IMR-90 (cell line): ENCODE measurements at regions not wholly inside any gene's neighbourhood (a gene's known extent, or its start where the extent isn't known, plus 50 kb on each side); places are given as distances from the start of the nearest gene placed in this dataset.

Experiments used
- ATAC-seq: fragments of 200-7000 bp; cut with Tn5 transposase; 2 replicates; pipeline ENCODE4 v1.9.1; 2020; ENCODE audit warnings: low read depth, mild to moderate bottlenecking, moderate library complexity
- BruUV-seq: library from RNA; stranded (reverse); fragments of 400-500 nt; replicated peaks from 2 replicates; lab custom pipeline; 2021; lab: Mats Ljungman, UMichigan
- CTCF ChIA-PET: fragments of 300-600 bp; formaldehyde crosslinking; extraction: SDS; loops from one replicate; lab custom pipeline; 2021; ENCODE audit warnings: antibody characterized with exemption; lab: Yijun Ruan, JAX
- POLR2A ChIA-PET: fragments of 300-600 bp; sonication (Branson Sonifier 250); formaldehyde crosslinking; loops from one replicate; lab custom pipeline; 2022; ENCODE audit warnings: antibody characterized with exemption; ENCODE audit not compliant: unreplicated experiment; lab: Charles Lee
- DNase-seq: peaks from one replicate; pipeline ENCODE4 v3.0.0; 2013
- H2AFZ ChIP-seq: replicated peaks from 2 replicates; pipeline ENCODE3; 2013; ENCODE audit warnings: low read length, mild to moderate bottlenecking; ENCODE audit not compliant: poor library complexity
- H2AK5ac ChIP-seq: 2 replicates; pipeline ENCODE4 v1.6.1; 2013; ENCODE audit warnings: low read depth, low read length, inconsistent platforms
- H2AK9ac ChIP-seq: replicated peaks from 2 replicates; pipeline ENCODE3; 2013; ENCODE audit warnings: mild to moderate bottlenecking, low read depth, low read length, moderate library complexity; ENCODE audit not compliant: poor library complexity
- H2BK120ac ChIP-seq: 2 replicates; pipeline ENCODE4 v1.6.1; 2013; ENCODE audit warnings: low read depth, low read length, inconsistent platforms
- H2BK15ac ChIP-seq: 3 replicates; pipeline ENCODE4 v1.6.1; 2013; ENCODE audit warnings: low read depth, low read length, inconsistent platforms
- H2BK20ac ChIP-seq: 2 replicates; pipeline ENCODE4 v1.6.1; 2013; ENCODE audit warnings: low read depth, mild to moderate bottlenecking, inconsistent platforms, low read length, moderate library complexity
- H2BK5ac ChIP-seq: 2 replicates; pipeline ENCODE4 v1.6.1; 2013; ENCODE audit warnings: mild to moderate bottlenecking, low read depth, low read length, inconsistent platforms; ENCODE audit not compliant: poor library complexity, severe bottlenecking
- H3K14ac ChIP-seq: replicated peaks from 2 replicates; pipeline ENCODE4 v1.6.1; 2013; ENCODE audit warnings: low read depth, low read length, inconsistent platforms
- H3K18ac ChIP-seq: 2 replicates; pipeline ENCODE4 v1.6.1; 2013; ENCODE audit warnings: low read depth, low read length, control low read depth
- H3K23ac ChIP-seq: 2 replicates; pipeline ENCODE4 v1.6.1; 2013; ENCODE audit warnings: low read depth, low read length, inconsistent platforms
- H3K27ac ChIP-seq: 2 replicates; pipeline ENCODE4 v1.5.1; 2013; ENCODE audit warnings: mild to moderate bottlenecking, control low read depth, low read length; ENCODE audit not compliant: insufficient read depth
- H3K27me3 ChIP-seq: 2 replicates; pipeline ENCODE4 v1.6.1; 2013; ENCODE audit warnings: low read length; ENCODE audit not compliant: control insufficient read depth, insufficient read depth
- H3K36me3 ChIP-seq: 2 replicates; pipeline ENCODE4 v1.6.1; 2013; ENCODE audit warnings: low read length, mixed read lengths; ENCODE audit not compliant: control insufficient read depth, insufficient read depth
- H3K4ac ChIP-seq: 2 replicates; pipeline ENCODE4 v1.6.1; 2013; ENCODE audit warnings: low read depth, low read length, inconsistent platforms
- H3K4me1 ChIP-seq: 2 replicates; pipeline ENCODE4 v1.6.1; 2013; ENCODE audit warnings: low read length, mixed read lengths; ENCODE audit not compliant: control insufficient read depth, insufficient read depth
- H3K4me2 ChIP-seq: 2 replicates; pipeline ENCODE4 v1.6.1; 2013; ENCODE audit warnings: low read depth, mild to moderate bottlenecking, control low read depth, low read length, moderate library complexity
- H3K4me3 ChIP-seq: 2 replicates; pipeline ENCODE4 v1.5.1; 2013; ENCODE audit warnings: low read depth, mild to moderate bottlenecking, control low read depth, low read length, moderate library complexity; ENCODE audit not compliant: insufficient read depth
- H3K56ac ChIP-seq: 2 replicates; pipeline ENCODE4 v1.6.1; 2013; ENCODE audit warnings: low read length, inconsistent platforms; ENCODE audit not compliant: insufficient read depth; ENCODE audit errors: extremely low read depth
- H3K79me1 ChIP-seq, 2 experiments: 2 replicates each; pipeline ENCODE4 v1.6.1; 2013; ENCODE audit warnings: low read length in 2 of 2, inconsistent platforms in 1 of 2, low read depth in 1 of 2
- H3K9ac ChIP-seq: 2 replicates; pipeline ENCODE4 v1.6.1; 2013; ENCODE audit warnings: low read depth, low read length, control low read depth
- H3K9me1 ChIP-seq: 2 replicates; pipeline ENCODE4 v1.6.1; 2013; ENCODE audit warnings: low read length, inconsistent platforms; ENCODE audit not compliant: insufficient read depth
- H3K9me3 ChIP-seq: 2 replicates; pipeline ENCODE4 v1.6.1; 2013; ENCODE audit warnings: low read length; ENCODE audit not compliant: control insufficient read depth, insufficient read depth
- H4K20me1 ChIP-seq: 2 replicates; pipeline ENCODE4 v1.6.1; 2013; ENCODE audit warnings: low read length, inconsistent platforms; ENCODE audit not compliant: insufficient read depth
- H4K5ac ChIP-seq: 2 replicates; pipeline ENCODE4 v1.6.1; 2013; ENCODE audit warnings: mild to moderate bottlenecking, low read depth, low read length, control low read depth
- H4K8ac ChIP-seq, 2 experiments: 2 replicates each; pipeline ENCODE4 v1.6.1; 2013; ENCODE audit warnings: low read depth in 2 of 2, low read length in 2 of 2, control low read depth in 1 of 2, inconsistent platforms in 1 of 2
- H4K91ac ChIP-seq: 2 replicates; pipeline ENCODE4 v1.6.1; 2013; ENCODE audit warnings: low read depth, low read length, inconsistent platforms; ENCODE audit not compliant: insufficient read depth
- BHLHE40 ChIP-seq: fragments of 150-350 bp; IDR thresholded peaks from 2 replicates; pipeline ENCODE4 v1.6.1; 2016; ENCODE audit warnings: mild to moderate bottlenecking, low read depth, low read length
- MAZ ChIP-seq: IDR thresholded peaks from 2 replicates; pipeline ENCODE4 v1.6.1; 2012; ENCODE audit warnings: low read depth, mild to moderate bottlenecking, low read length, improper control_type of control experiment, moderate library complexity, borderline replicate concordance
- POLR2A ChIP-seq: IDR thresholded peaks from 2 replicates; pipeline ENCODE4 v1.6.1; 2012; ENCODE audit warnings: mild to moderate bottlenecking, low read depth, low read length
- RFX5 ChIP-seq: IDR thresholded peaks from 2 replicates; pipeline ENCODE4 v1.8.0; 2012; ENCODE audit warnings: low read depth, mild to moderate bottlenecking, low read length, moderate library complexity
- SMC3 ChIP-seq: fragments of 150-350 bp; IDR thresholded peaks from 2 replicates; pipeline ENCODE4 v1.6.1; 2016; ENCODE audit warnings: low read depth, mild to moderate bottlenecking, antibody characterized with exemption, low read length, moderate library complexity
- WGBS, 2 experiments: methylation state at CpG; one replicate each; pipeline versions ENCODE4 v1.1.5 to v1.1.7; 2013; ENCODE audit warnings: missing lambda C conversion rate in 2 of 2; ENCODE audit not compliant: insufficient read length in 1 of 2; ENCODE audit errors: extremely low coverage in 2 of 2; 5-methylcytosine and 5-hydroxymethylcytosine counted together
- dilution Hi-C: fragments of 300-500 bp; cut with HindIII; formaldehyde crosslinking; loops from one replicate; pipeline ENCODE4 v1.14.3; 2018; ENCODE audit warnings: low sequenced_read_pairs; ENCODE audit not compliant: unreplicated experiment
- in situ Hi-C: fragments of 300-500 bp; cut with MboI; formaldehyde crosslinking; loops from 3 replicates; pipeline ENCODE4 v1.14.3; 2019; ENCODE audit warnings: low sequenced_read_pairs, inconsistent platforms, mixed read lengths
- intact Hi-C: fragments of 100-400 bp; cut with micrococcal nuclease; formaldehyde crosslinking; loops from 2 replicates; pipeline ENCODE4 v1.10.0; 2022
- TF ChIP-seq, protein P1 (sequence below): conservative IDR thresholded peaks from 2 replicates; pipeline ENCODE4 v1.5.1; 2012; ENCODE audit warnings: mild to moderate bottlenecking, low read depth, low read length, improper control_type of control experiment
- TF ChIP-seq, protein P2 (sequence below): fragments of 150-350 bp; IDR thresholded peaks from 2 replicates; pipeline ENCODE4 v1.6.1; 2016; ENCODE audit warnings: low read depth, mild to moderate bottlenecking, low read length, moderate library complexity, borderline replicate concordance

DNA sequence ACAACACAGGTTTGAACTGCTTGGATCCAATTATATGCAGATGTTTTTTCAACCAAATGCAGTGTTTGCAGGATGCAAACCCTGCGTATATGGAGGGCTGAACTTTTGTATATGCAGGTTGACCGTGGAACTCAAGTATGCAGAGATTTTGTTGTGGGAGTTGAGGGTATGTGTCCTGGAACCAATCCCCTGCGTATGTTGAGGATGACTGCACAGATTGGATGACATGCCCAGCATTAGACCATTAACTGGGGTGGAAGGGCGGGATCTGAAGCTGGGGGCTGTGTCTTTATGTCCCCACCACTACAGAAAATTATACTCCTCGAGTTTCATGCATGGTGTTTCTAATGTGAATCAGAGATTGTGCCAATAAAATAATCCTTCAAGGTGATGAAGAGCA is 162.2 kb upstream of the RMST start:
- Histone ChIP-seq H3K4ac (no peak overlapping the region), H3K27me3 (no peaks in the 10 kb centered on the region), H3K14ac (no peak overlapping the region), H3K9me1 (no peaks in the 10 kb centered on the region), H2BK5ac (no peak overlapping the region), H2AK5ac (no peak overlapping the region), H3K9me3 (0 out of 2 replicates have a peak, but pooled peaks cover 1% of the 10 kb centered on the region), H4K91ac (no peak overlapping the region), H3K23ac (no peak overlapping the region), H4K8ac (no peak overlapping the region), H3K56ac (no peak overlapping the region), H3K27ac (no peak overlapping the region), H2BK20ac (no peak overlapping the region), H3K36me3 (no peaks in the 10 kb centered on the region), H3K4me2 (no peak overlapping the region), H2BK120ac (no peak overlapping the region), H2BK15ac (no peak overlapping the region), H4K20me1 (no peaks in the 10 kb centered on the region), H3K4me1 (no peaks in the 10 kb centered on the region), H3K18ac (no peak overlapping the region), H3K4me3 (no peak overlapping the region), H4K5ac (no peak overlapping the region), H3K9ac (no peak overlapping the region), H3K79me1 (no peaks in the 10 kb centered on the region), H2AK9ac (no peak overlapping the region), H2AFZ (no peak overlapping the region)
- CTCF ChIA-PET = no interaction called here
- no TSS peak for BruUV-seq
- DNase-seq (no peak), ATAC-seq (no peak)
- dilution Hi-C loops (no loop called here), in situ Hi-C loops (loop anchor here (10.0 to 25.0 kb wide), 2 partner anchors 716 to 1087 kb away; no protein-coding TSS in a partner anchor), intact Hi-C loops (no loop called here)
- POLR2A ChIA-PET = no interaction called here
- 61% methylated on average over 2 of the region's 5 CpGs; no CpG with 5 or more reads in 1 of the 2 experiments for WGBS, 2 experiments
- no peak for TF ChIP-seq MAZ
- no peak for TF ChIP-seq RFX5
- TF ChIP-seq, protein P1, sequence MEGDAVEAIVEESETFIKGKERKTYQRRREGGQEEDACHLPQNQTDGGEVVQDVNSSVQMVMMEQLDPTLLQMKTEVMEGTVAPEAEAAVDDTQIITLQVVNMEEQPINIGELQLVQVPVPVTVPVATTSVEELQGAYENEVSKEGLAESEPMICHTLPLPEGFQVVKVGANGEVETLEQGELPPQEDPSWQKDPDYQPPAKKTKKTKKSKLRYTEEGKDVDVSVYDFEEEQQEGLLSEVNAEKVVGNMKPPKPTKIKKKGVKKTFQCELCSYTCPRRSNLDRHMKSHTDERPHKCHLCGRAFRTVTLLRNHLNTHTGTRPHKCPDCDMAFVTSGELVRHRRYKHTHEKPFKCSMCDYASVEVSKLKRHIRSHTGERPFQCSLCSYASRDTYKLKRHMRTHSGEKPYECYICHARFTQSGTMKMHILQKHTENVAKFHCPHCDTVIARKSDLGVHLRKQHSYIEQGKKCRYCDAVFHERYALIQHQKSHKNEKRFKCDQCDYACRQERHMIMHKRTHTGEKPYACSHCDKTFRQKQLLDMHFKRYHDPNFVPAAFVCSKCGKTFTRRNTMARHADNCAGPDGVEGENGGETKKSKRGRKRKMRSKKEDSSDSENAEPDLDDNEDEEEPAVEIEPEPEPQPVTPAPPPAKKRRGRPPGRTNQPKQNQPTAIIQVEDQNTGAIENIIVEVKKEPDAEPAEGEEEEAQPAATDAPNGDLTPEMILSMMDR = no peak
- TF ChIP-seq, protein P2, sequence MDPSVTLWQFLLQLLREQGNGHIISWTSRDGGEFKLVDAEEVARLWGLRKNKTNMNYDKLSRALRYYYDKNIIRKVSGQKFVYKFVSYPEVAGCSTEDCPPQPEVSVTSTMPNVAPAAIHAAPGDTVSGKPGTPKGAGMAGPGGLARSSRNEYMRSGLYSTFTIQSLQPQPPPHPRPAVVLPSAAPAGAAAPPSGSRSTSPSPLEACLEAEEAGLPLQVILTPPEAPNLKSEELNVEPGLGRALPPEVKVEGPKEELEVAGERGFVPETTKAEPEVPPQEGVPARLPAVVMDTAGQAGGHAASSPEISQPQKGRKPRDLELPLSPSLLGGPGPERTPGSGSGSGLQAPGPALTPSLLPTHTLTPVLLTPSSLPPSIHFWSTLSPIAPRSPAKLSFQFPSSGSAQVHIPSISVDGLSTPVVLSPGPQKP = no peak
- no peak for TF ChIP-seq BHLHE40
- no peak for TF ChIP-seq SMC3
- no peak for TF ChIP-seq POLR2A
